OCI-LY7 (cell line): ENCODE measurements at regions not wholly inside any gene's neighbourhood (a gene's known extent, or its start where the extent isn't known, plus 50 kb on each side); places are given as distances from the start of the nearest gene placed in this dataset.

ENCODE experiments used
- BruUV-seq: library from RNA; stranded (reverse); fragments of 400-500 nt; replicated peaks from 2 replicates; lab custom pipeline; 2021; lab: Mats Ljungman, UMichigan
- CTCF ChIA-PET: fragments of 300-600 bp; sonication (Branson Sonifier 250); formaldehyde crosslinking; loops from one replicate; lab custom pipeline; 2022; ENCODE audit warnings: antibody characterized with exemption; ENCODE audit not compliant: unreplicated experiment; lab: Charles Lee
- POLR2A ChIA-PET: fragments of 300-600 bp; sonication (Branson Sonifier 250); formaldehyde crosslinking; loops from one replicate; lab custom pipeline; 2022; ENCODE audit warnings: antibody characterized with exemption; lab: Charles Lee
- DNase-seq: peaks from one replicate; pipeline ENCODE4 v3.0.0-alpha.2; 2015; ENCODE audit warnings: low spot score
- H2AFZ ChIP-seq: fragments of 200-600 bp; sonication (generic), shearing (Covaris generic); 2 replicates; pipeline ENCODE4 v1.6.1; 2014; ENCODE audit warnings: mild to moderate bottlenecking, antibody characterized with exemption, low read length, moderate library complexity
- H3K27ac ChIP-seq: fragments of 200-600 bp; sonication (generic); 2 replicates; pipeline ENCODE4 v1.5.1; 2014; ENCODE audit warnings: mixed run types, low read depth, mild to moderate bottlenecking, moderate library complexity, low read length, inconsistent platforms; ENCODE audit not compliant: poor library complexity, severe bottlenecking
- H3K36me3 ChIP-seq: fragments of 200-600 bp; sonication (generic); 2 replicates; pipeline ENCODE4 v1.6.1; 2014; ENCODE audit warnings: mild to moderate bottlenecking, antibody characterized with exemption, low read length, moderate library complexity, mixed read lengths; ENCODE audit not compliant: insufficient read depth
- H3K4me1 ChIP-seq: fragments of 200-600 bp; sonication (generic); 2 replicates; pipeline ENCODE4 v1.5.1; 2014; ENCODE audit warnings: mild to moderate bottlenecking, low read length; ENCODE audit not compliant: insufficient read depth, poor library complexity, severe bottlenecking
- H3K4me2 ChIP-seq: fragments of 200-600 bp; sonication (generic); 2 replicates; pipeline ENCODE4 v1.6.1; 2014; ENCODE audit warnings: mild to moderate bottlenecking, low read length
- H3K4me3 ChIP-seq: fragments of 200-600 bp; sonication (generic); 2 replicates; pipeline ENCODE4 v1.5.1; 2014; ENCODE audit warnings: mild to moderate bottlenecking, low read depth, low read length; ENCODE audit not compliant: poor library complexity, severe bottlenecking
- H3K79me2 ChIP-seq: fragments of 200-600 bp; sonication (generic); 2 replicates; pipeline ENCODE4 v1.6.1; 2016; ENCODE audit warnings: low read depth, mild to moderate bottlenecking, low read length, moderate library complexity, mixed read lengths; ENCODE audit not compliant: insufficient read depth
- H3K9me2 ChIP-seq: fragments of 200-600 bp; sonication (generic); 2 replicates; pipeline ENCODE4 v1.6.1; 2016; ENCODE audit warnings: mild to moderate bottlenecking, low read length, mixed read lengths; ENCODE audit not compliant: insufficient read depth
- H3K9me3 ChIP-seq: fragments of 200-600 bp; sonication (generic); 2 replicates; pipeline ENCODE4 v1.6.1; 2014; ENCODE audit warnings: mild to moderate bottlenecking, mixed run types, low read length, mixed read lengths
- H4K20me1 ChIP-seq: fragments of 200-600 bp; sonication (generic); 2 replicates; pipeline ENCODE4 v1.6.1; 2014; ENCODE audit warnings: mild to moderate bottlenecking, antibody characterized with exemption, low read length, moderate library complexity, mixed read lengths; ENCODE audit not compliant: insufficient read depth
- EZH2phosphoT487 ChIP-seq: fragments of 200-600 bp; sonication (generic); IDR thresholded peaks from 2 replicates; pipeline ENCODE4 v1.6.1; 2018; ENCODE audit warnings: low read depth, borderline replicate concordance, mild to moderate bottlenecking, mixed run types, antibody characterized with exemption, low read length, moderate library complexity, mixed read lengths
- intact Hi-C: fragments of 100-400 bp; cut with micrococcal nuclease; formaldehyde crosslinking; loops from one replicate; pipeline ENCODE4 v1.10.0; 2022; ENCODE audit not compliant: unreplicated experiment
- TF ChIP-seq, protein P1 (sequence below): fragments of 200-600 bp; sonication (generic); conservative IDR thresholded peaks from 2 replicates; pipeline ENCODE4 v1.5.1; 2014; ENCODE audit warnings: mild to moderate bottlenecking, antibody characterized with exemption, low read length, moderate library complexity, mixed read lengths

DNA sequence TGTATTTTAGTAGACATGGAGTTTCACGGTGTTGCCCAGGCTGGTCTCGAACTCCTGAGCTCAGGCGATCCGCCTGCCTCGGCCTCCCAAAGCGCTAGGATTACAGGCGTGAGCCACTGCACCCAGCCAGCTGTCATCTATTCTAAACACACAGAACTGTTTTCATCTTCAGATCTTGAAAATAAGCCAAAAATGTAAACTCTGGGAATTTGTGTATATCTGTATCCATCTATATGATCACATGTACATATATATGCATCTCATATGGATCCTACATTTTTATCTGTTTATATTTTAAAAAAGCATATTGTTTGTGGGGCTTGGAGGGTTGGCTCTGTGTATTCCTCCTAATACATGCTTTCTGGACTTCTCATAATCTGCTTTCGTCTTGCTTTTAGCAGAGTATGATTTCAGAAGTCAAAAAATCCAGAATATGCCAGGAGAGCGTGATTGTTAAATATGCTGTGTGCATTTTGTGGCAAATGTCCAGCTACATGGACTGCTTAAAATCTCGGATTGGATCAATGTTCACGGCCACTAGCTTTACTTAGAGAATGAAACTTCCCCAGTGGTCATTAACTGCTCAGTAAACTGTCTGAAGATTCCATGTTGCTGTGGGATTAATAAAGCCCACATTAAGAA, 274.4 kb upstream of the IRX1 start:
- BruUV-seq, result no TSS peak
- TF ChIP-seq, protein P1, sequence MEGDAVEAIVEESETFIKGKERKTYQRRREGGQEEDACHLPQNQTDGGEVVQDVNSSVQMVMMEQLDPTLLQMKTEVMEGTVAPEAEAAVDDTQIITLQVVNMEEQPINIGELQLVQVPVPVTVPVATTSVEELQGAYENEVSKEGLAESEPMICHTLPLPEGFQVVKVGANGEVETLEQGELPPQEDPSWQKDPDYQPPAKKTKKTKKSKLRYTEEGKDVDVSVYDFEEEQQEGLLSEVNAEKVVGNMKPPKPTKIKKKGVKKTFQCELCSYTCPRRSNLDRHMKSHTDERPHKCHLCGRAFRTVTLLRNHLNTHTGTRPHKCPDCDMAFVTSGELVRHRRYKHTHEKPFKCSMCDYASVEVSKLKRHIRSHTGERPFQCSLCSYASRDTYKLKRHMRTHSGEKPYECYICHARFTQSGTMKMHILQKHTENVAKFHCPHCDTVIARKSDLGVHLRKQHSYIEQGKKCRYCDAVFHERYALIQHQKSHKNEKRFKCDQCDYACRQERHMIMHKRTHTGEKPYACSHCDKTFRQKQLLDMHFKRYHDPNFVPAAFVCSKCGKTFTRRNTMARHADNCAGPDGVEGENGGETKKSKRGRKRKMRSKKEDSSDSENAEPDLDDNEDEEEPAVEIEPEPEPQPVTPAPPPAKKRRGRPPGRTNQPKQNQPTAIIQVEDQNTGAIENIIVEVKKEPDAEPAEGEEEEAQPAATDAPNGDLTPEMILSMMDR, result no peak
- TF ChIP-seq EZH2phosphoT487, result no peak
- no peaks in the 10 kb centered on the region for H3K9me2 ChIP-seq
- POLR2A ChIA-PET, result no interaction called here
- no peaks in the 10 kb centered on the region for H3K4me1 ChIP-seq
- no peak overlapping the region for H3K27ac ChIP-seq
- H3K36me3 ChIP-seq, result no peaks in the 10 kb centered on the region
- CTCF ChIA-PET, result no interaction called here
- H2AFZ ChIP-seq, result no peak overlapping the region
- intact Hi-C loops, result no loop called here
- H3K79me2 ChIP-seq, result no peaks in the 10 kb centered on the region
- peaks cover 12% of the 10 kb centered on the region; the same call in 1 of the 2 replicates for H3K9me3 ChIP-seq
- no peak overlapping the region for H3K4me3 ChIP-seq
- no peaks in the 10 kb centered on the region for H4K20me1 ChIP-seq
- DNase-seq, result no peak
- no peak overlapping the region for H3K4me2 ChIP-seq

DNA sequence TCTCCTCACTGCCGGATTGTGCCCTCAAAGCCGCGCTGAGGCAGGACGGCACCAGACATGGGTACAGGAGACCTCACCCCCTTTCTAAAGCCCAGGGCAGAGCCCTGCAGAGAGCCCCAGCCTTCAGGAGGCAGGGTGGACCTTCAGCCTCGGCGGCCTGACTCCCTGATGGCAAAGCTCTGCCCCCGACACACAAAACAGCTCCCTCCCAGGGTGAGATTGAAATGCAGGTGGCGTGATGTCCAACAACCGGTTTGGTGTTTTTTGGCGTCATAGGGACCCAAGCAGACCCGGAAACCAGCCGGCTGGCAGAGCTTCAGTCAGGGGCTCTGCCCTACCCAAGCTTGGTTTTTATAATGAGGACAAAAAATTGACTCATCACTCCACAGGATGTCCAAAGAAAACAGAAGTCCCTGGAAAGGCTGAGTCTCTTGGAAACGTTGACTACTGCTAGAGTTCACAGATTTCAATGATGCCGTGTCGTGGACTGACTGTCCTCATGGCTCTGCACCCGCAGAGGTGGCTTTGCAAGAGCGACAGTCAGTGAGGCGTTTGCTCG, 275.2 kb upstream of the IRX1 start:
- Histone ChIP-seq H3K36me3 (no peaks in the 10 kb centered on the region), H3K27ac (no peak overlapping the region), H3K79me2 (no peaks in the 10 kb centered on the region), H3K9me3 (peaks cover 12% of the 10 kb centered on the region; the same call in 1 of the 2 replicates), H3K9me2 (no peaks in the 10 kb centered on the region), H3K4me2 (no peak overlapping the region), H3K4me1 (no peaks in the 10 kb centered on the region), H2AFZ (no peak overlapping the region), H4K20me1 (no peaks in the 10 kb centered on the region), H3K4me3 (no peak overlapping the region)
- TF ChIP-seq, protein P1, result no peak
- no peak for TF ChIP-seq EZH2phosphoT487
- intact Hi-C loops, result no loop called here
- BruUV-seq, result no TSS peak
- POLR2A ChIA-PET, result no interaction called here
- CTCF ChIA-PET, result no interaction called here
- no peak for DNase-seq
